Lower leg skin (tissue), 3 donors: ENCODE measurements at regions not wholly inside any gene's neighbourhood (a gene's known extent, or its start where the extent isn't known, plus 50 kb on each side); places are given as distances from the start of the nearest gene placed in this dataset.

ENCODE experiments used
- POLR2A ChIP-seq, 2 donors: fragments of 450-650 bp; IDR thresholded peaks; one replicate each; pipeline ENCODE4 v1.6.1; 2016 to 2017; ENCODE audit warnings: antibody characterized with exemption in 2 of 2, mild to moderate bottlenecking in 1 of 2, moderate library complexity in 1 of 2
- TF ChIP-seq, protein P1 (sequence below), 3 donors: fragments of 450-650 bp; IDR thresholded peaks; one replicate each; pipeline ENCODE4 v1.5.1; 2016; ENCODE audit warnings: antibody characterized with exemption in 3 of 3, mild to moderate bottlenecking in 3 of 3, moderate library complexity in 2 of 3

DNA sequence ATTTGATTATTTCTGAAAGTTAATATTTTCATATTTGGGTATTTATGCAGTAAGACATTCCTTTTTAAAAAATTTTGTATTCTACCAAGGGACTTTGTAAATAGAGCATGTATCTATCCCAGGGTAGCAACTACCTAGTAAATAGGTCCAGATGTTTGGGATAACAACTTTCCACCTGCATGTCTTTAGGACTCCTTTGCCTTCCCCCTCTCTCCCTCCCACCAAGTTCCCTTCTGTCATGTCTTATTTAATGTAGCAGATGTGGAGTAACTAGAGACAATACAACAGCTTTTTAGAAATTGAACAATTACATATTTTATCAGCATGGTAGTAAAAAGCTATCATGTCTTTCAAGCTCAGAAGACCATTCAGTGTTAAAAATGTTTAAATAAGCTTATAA is 821.0 kb downstream of the C4orf33 start:
- TF ChIP-seq, protein P1, sequence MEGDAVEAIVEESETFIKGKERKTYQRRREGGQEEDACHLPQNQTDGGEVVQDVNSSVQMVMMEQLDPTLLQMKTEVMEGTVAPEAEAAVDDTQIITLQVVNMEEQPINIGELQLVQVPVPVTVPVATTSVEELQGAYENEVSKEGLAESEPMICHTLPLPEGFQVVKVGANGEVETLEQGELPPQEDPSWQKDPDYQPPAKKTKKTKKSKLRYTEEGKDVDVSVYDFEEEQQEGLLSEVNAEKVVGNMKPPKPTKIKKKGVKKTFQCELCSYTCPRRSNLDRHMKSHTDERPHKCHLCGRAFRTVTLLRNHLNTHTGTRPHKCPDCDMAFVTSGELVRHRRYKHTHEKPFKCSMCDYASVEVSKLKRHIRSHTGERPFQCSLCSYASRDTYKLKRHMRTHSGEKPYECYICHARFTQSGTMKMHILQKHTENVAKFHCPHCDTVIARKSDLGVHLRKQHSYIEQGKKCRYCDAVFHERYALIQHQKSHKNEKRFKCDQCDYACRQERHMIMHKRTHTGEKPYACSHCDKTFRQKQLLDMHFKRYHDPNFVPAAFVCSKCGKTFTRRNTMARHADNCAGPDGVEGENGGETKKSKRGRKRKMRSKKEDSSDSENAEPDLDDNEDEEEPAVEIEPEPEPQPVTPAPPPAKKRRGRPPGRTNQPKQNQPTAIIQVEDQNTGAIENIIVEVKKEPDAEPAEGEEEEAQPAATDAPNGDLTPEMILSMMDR (IDR thresholded peaks at IDR 0.05): no peak
- no peak for TF ChIP-seq POLR2A (IDR thresholded peaks at IDR 0.05)
